NCI-H345 (cell line): ENCODE measurements at regions not wholly inside any gene's neighbourhood (a gene's known extent, or its start where the extent isn't known, plus 50 kb on each side); places are given as distances from the start of the nearest gene placed in this dataset.
"Not testable (repeated sequence)": the region's sequence is repeated elsewhere in the genome, so short reads cannot be mapped to it uniquely, and the experiment has no call there.

Experiments used
- DNase-seq: peaks from one replicate; lab custom pipeline; 2025; lab: John Stamatoyannopoulos, UW

GRCh38 chr4:38279077-38279476 lies 318.9 kb downstream of the PTTG2 start:
- no peak for DNase-seq

GRCh38 chr4:38279650-38280322 lies 319.6 kb downstream of the PTTG2 start:
- DNase-seq, result no peak

GRCh38 chr4:38280323-38280706 lies 320.1 kb downstream of the PTTG2 start:
- no peak for DNase-seq

- no peak for DNase-seq
Observed at GRCh38 chr4:38281371-38282071, 321.3 kb downstream of the PTTG2 start.

- no peak for DNase-seq
Observed at GRCh38 chr4:38283724-38284123, 323.5 kb downstream of the PTTG2 start.

- DNase-seq, result no peak
Observed at GRCh38 chr4:38284294-38285030, 324.3 kb downstream of the PTTG2 start.

- DNase-seq, result peak; percentile 58
Observed at GRCh38 chr4:38287101-38287851, 327.1 kb downstream of the PTTG2 start.

- DNase-seq, result no peak
Observed at GRCh38 chr4:38289553-38289952, 329.4 kb downstream of the PTTG2 start.

GRCh38 chr4:38290366-38290765 lies 330.2 kb downstream of the PTTG2 start:
- no peak for DNase-seq

- no peak for DNase-seq
Observed at GRCh38 chr4:38290914-38291313, 330.7 kb downstream of the PTTG2 start.

GRCh38 chr4:38292529-38292928 lies 332.3 kb downstream of the PTTG2 start:
- DNase-seq, result no peak

GRCh38 chr4:38294238-38294637 lies 334.0 kb downstream of the PTTG2 start:
- no peak for DNase-seq

- DNase-seq, result no peak
Observed at GRCh38 chr4:38297061-38297460, 336.9 kb downstream of the PTTG2 start.

- no peak for DNase-seq
Observed at GRCh38 chr4:38298868-38299713, 338.9 kb downstream of the PTTG2 start.

- no peak for DNase-seq
Observed at GRCh38 chr4:38302910-38303309, 342.7 kb downstream of the PTTG2 start.

- DNase-seq, result not testable (repeated sequence)
Observed at GRCh38 chr4:38304460-38304859, 344.3 kb downstream of the PTTG2 start.

- no peak for DNase-seq
Observed at GRCh38 chr4:38306482-38307071, 346.4 kb downstream of the PTTG2 start.

GRCh38 chr4:38308728-38309311 lies 348.6 kb downstream of the PTTG2 start:
- DNase-seq, result no peak

GRCh38 chr4:38309471-38309870 lies 349.3 kb downstream of the PTTG2 start:
- DNase-seq, result no peak

GRCh38 chr4:38310446-38311043 lies 350.3 kb downstream of the PTTG2 start:
- no peak for DNase-seq
